Activated CD8-positive, alpha-beta memory T cell treated with anti-CD3 and anti-CD28 coated beads, Interleukin-2, amount 50 U/mL, for 24 hours (primary cell): ENCODE measurements at regions not wholly inside any gene's neighbourhood (a gene's known extent, or its start where the extent isn't known, plus 50 kb on each side); places are given as distances from the start of the nearest gene placed in this dataset.
"Not testable (repeated sequence)": the region's sequence is repeated elsewhere in the genome, so short reads cannot be mapped to it uniquely, and the experiment has no call there.

Experiments
- DNase-seq: peaks from one replicate; pipeline ENCODE4 v3.0.0-alpha.2; 2020; ENCODE audit errors: extremely low read depth

DNA sequence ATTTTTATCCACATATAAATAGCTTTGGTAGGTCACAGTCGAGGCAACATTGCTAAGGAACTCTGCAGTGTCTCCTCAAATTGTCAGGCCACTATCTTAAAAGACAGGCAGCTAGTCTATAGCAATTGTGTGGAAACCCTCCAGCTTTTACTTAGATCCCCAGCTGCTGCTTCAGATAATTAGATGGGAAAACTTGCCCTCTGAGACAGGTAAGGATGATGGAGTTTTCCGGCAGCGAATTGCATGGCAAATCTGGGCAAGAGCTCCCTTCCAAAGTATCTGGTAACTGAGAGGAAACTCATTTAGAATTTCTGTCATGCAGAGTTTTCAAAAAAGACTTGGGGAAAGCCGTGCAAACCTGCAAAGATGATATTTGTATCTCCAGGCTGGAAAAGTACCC lies 886.2 kb downstream of the UQCRFS1 start:
- no peak for DNase-seq

DNA sequence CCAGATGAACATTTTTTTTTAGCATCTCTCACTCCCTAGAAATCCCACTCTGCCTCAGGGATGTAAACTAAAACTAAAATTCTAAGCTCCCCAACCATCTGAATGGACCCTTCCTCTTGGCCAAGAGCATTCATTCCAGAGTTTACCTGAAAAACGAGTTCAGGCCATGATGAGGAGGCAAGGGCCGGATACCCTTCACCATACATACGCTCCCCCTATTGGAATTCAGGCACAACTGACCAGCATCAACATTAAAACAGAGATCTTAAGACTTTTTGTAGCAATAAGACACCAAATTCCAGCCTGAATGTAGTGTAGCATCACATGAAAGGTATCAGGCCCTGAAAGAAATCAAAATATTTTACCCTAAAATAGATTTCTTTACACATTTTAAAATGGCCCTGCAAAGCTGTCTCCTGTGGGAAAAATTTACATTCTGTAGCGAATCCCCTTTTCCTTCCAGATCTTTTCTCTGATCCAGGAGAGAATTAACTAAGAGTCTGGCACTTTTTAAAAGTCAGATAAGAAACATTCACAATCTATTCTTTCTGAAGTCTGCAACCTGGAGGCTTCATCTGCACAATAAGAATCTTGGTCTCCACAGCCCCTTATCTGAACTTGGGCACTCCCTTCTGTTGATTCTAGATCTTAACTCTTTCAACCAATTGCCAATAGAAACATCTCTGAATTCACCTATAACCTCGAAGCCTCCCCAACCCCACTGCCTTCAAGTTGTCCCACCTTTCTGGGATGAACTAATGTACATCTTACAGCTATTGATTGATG lies 888.5 kb downstream of the UQCRFS1 start:
- no peak for DNase-seq

DNA sequence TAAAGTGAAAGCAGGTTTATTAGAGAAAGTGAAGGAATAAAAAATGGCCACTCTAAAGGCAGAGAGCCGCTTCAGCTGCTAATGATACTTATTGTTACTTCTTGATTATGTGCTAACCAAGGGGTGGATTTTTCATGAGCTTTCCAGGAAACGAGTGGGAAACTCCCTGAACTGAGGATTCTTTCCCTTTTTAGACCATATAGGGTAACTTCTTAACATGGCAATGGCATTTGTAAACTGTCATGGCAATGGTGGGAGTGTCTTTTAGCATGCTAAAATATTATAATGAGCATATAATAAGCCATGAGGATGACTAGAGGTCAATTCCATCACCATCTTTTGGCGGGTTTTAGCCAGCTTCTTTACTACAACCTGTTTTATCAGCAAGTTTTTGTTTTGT lies 890.0 kb downstream of the UQCRFS1 start:
- DNase-seq, result no peak

DNA sequence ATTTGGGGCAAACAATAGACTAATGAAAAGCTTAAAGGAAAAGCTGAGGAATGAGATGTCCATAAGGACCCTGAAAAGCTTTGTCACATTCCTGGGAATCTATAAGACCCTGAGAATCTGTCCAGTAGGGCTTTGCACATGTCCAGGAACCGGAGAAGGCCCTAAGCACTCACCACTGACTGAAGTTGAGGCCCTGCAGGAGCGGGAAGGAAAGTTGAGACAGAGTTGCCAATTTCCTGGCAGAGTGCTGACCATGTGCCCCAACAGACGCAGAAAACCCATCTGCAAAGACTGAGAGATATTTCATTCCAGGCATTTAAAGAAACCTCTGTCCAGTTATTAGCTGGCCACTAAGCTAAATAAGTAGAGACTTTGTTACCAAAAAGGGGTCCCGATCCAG lies 890.5 kb downstream of the UQCRFS1 start:
- no peak for DNase-seq

DNA sequence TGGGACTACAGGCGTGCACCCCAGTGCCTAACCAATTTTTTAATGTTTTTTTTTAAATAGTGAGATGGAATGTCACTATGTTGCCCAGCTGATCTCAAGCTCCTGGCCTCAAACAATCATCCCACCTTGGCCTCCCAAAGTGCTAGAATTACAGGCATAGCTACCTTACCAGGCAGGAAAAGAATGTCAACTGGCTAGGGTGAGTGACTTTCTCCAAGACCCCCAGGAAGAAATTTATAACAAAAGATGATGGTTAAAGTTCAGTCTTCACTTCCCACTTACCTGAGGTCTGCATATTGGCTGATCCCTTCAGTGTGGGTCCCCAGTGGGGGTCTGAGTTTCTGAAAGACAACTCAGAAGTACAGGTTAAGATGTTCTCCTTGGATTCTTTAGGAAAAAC lies 893.0 kb downstream of the UQCRFS1 start:
- DNase-seq, result no peak

DNA sequence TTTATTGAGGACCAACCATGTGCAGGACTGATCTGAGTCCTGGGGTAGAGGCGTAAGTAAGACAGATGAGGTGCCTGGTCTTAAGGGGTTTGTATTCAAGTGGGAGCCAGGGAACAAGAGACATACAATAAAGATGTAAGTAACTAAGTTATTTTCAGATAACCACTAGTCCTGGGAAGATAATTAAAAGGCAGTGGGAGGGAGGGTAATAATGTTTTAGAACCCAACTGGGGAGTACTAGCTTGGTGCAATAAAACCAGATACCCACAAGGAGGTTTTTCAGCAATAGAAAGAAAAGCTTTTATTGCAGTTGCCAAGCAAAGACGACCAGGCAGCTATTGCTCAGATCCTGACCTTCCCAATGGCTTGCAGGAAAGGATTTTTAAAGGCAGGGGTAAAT lies 893.7 kb downstream of the UQCRFS1 start:
- DNase-seq, result no peak

DNA sequence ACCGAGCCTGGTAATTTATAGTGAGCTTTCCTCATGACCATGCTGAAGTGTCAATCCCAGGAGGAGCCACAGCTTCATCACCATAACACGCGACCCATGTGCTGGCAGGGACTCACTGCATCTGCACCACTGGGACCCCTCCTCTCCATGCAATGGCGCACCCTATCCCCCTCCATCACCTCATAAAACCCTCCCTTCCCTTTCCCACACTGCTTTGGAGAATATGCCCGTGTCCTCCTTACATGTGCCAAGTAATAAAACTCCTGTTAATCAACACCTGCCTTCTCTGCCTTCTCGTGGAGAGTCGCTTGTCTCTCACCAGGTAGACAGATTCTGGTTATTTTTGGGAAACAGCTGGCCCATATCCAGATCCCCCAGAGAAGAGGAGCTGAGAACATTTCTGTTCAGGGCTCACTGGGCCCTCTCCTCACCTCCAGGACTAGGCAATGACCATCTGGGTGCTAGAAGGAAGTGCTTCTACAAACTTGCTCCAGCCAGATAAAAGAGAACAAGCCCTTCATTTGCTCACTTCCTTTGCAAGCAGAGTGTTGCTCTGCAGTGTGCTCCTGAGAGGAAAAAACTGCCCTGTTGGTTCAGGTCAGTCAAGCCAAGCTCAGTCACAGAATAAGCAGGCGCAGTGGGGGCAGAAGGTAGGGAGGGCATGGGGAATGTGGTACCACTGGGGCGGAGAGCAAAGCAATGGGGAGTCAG lies 894.3 kb downstream of the UQCRFS1 start:
- DNase-seq, result no peak

DNA sequence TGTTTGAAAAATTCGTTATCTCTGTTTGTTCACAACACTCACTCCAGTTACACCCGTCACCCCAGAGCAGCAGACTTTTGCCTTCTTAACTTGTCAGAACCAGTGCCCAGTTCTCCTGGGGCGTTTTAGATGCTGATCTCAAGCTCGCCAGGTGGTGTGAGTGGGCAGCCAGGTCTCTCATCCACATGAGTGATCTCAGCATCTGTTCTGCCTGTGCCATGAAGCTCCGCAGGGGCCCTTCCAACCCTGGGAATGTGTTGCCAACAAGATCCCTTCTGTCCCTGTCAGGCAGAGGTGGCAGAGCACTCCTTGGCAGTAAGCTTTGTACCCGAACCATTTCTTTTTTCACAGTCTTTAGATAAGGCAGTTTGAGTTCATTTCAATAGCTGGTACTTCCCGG lies 896.5 kb downstream of the UQCRFS1 start:
- DNase-seq, result no peak

DNA sequence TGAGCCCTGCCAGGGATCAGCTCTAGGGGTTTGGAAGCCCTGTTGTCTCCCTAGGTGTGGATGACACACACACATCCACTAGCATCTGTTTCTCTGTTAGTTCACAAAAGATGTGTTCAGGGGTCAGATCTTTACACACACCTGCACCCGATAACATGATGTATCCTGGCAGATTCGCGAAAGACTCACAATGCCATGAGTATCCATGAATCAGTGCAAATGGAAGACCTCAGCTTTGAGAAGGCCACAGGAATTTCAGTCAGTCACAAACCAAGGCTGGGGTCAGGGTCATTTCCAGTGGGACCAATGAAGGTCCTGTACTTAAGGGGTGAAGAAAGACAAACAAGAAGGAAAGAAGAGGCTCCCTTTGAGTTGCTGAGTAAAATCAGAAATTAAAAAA lies 898.2 kb downstream of the UQCRFS1 start:
- DNase-seq, result no peak

DNA sequence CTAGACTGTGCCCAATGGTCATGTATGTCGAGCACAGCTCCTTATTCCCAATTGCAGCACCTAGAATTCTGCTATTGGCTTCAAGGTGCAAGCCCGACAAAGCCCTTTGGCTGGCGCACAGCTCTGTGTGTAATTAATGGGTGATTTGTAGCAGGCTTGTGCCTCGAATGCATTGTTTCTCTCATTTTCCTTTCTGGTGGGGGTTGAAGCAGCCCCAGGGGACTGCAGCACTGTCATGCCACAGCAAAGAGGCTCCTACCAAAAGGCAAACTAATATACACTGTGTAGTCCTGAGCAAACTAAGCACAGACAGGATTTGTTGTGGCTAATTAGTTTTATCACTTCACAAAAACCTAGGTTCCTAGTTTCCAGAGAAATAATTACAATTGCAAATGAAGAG lies 898.7 kb downstream of the UQCRFS1 start:
- DNase-seq, result no peak

DNA sequence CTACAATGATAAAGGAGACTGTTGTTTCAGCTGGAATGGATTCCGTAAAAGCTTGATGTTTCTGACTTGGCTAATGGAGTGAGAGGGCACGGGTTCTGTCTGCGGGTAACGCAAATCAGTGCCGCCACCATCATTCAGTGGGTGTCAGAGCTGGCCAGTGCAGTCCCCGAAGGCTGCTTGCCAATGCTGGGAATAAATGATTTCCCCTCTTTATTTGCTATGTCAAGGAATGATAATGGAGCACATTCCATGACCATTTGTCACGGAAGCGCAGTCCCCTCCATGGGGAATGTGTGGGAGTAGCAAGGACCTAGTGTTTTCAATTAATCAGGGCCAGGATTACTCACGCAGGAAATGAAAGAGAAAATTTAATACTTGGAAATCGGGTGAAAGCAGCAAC lies 899.3 kb downstream of the UQCRFS1 start:
- no peak for DNase-seq

DNA sequence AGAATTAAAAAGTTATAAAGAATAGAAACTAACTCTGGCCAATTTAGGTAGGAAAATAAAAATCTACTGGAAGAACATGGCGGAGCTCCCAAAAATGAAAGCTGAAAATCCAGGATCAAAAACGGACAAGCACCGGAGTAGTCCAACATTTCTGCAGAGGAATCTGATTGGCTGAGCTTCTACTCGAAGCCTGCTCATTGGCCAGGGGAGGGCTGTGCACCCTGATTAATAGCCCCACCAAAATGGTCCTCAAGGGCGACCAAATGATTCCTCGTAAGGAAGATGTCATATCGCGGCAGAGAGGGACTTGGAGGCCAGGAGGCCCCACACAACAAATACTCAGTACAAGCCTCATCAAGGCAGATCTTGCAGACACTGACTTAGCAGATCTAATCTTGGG lies 900.7 kb downstream of the UQCRFS1 start:
- no peak for DNase-seq

DNA sequence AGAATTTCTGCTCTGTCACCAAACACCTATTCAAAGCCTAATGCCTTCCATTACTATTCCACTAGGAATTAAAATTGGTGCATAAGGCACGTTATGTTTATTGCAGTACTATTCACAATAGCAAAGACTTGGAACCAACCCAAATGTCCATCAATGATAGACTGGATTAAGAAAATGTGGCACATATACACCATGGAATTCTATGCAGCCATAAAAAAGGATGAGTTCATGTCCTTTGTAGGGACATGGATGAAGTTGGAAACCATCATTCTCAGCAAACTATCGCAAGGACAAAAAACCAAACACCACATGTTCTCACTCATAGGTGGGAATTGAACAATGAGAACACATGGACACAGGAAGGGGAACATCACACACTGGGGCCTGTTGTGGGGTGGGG lies 902.1 kb downstream of the UQCRFS1 start:
- not testable (repeated sequence) for DNase-seq

DNA sequence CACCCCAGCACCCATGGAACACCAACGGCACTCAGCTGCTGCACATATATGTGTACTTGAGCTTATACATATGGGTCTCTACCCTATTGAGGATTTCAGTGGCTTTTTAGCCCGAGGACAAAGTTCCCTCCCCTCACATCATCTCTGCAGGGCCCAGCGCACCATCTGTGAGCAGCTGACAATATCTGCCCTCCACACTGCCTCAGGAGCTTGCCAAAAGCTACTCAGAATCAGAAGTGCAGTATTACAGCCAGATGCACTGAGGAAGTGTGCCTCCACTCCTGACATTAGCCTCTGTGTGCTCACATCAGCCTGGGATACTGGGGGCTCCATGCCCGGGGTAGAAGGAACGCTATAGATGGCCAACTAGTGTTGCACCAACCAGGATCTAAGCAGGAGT lies 903.9 kb downstream of the UQCRFS1 start:
- DNase-seq, result no peak

DNA sequence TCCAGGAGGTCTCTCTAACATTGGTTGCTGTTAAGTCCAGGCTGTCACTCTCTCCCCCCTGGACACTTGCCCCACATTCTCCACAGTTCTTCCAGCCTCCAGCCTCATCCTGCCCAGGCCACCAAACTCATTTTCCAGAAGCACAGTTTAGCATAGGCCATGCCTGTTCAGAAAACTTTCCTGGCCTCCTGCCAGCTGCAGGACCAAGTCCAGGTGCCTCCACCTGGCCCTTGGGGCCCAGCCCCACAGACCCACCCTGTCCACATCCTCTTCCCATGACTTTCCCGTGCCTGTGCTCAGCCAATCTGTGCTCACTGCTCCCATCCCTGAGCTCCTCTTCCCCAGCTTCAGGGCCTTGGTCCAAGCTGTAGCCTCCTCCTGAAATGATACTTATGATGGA lies 905.0 kb downstream of the UQCRFS1 start:
- DNase-seq, result no peak

DNA sequence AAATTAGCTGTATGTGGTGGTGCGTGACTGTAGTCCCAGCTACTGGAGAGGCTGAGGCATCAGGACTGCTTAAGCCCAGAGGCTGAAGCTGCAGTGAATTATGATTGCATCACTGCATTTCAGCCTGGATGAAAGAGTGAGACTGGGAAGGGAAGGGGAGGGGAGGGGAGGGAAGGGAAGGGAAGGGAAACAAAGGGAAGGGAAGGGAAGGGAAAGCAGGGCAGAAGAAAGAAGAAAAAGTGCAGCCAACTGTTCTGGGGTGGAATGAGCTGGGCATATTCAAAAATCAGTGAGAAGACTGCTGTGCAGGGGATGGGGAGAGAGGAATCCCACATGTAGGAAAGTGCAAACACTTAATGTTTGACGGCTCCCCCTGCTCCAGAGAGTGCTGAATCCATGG lies 905.5 kb downstream of the UQCRFS1 start:
- no peak for DNase-seq

DNA sequence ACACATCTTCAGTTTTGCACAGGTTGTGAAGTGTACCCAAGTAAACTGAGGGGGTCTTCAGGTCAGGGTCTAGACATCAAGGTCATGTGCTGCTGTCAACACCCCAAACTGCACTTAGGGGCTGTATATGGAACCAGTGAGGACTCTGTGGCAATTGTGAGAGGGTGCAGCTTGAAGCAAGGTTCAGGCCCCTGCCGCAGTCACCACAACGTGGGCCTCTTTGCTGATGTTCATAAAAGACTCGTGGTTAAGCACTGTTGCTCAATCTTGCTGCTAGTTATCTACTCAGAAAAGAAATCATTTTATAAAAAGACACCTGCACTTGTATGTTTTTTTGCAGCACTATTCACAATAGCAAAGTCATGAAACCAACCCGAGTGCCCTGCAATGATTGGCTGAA lies 907.4 kb downstream of the UQCRFS1 start:
- no peak for DNase-seq

DNA sequence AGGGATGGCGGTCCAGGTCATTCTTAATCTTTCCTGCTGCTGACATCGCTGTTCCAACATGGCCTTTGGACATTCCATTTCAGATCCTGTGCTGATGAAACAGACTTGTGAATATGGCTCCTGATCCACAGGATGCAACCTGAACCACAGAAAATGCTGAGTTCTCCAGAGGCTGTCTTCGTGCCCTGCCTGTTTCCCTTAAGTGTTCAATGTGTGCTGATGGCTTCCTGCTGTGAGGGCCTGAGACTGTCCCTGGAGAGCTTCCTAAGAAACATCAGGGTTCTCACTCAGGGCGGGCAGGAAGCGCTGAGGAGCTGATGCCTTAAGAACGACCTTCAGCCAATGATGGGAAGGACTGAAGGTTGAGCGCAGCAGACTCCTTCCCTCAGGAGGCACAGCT lies 909.4 kb downstream of the UQCRFS1 start:
- no peak for DNase-seq

DNA sequence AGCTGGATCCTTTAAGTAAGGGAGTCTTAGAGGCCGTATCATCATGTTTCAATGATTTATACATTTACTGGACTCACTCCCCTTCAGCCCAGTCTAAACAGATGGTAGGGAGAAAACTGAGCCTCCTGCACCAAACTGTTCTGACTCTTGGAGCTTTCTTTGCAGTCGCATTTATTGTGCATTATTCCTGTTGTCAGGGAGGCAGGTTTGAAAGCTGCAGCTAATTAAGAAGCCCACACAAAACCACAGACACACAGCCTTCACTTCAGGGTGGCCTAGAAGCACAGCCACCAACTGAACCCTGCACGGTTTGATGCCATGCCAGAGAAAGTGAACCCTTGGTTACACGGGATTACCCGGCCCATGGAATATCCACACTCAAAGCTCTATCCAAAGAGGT lies 911.0 kb downstream of the UQCRFS1 start:
- no peak for DNase-seq

DNA sequence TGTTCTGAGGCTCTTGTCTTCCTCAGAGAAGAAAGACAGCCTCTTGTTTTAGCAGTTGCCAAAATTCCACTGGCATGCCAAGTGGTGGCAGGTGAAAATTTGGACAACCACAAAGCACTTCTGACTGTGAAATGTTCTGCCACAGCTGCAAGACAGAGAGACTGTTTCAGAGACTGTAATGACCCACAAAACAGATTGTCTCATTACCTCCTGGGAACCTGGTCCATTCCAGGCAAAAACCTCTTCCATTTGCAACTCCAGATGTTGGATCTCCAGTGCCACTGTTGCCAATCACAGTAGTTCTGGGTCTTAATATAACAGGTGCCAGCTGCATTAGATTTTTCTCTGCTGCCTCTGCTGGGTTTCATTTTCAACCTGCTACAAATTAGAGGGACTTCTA lies 911.5 kb downstream of the UQCRFS1 start:
- no peak for DNase-seq

DNA sequence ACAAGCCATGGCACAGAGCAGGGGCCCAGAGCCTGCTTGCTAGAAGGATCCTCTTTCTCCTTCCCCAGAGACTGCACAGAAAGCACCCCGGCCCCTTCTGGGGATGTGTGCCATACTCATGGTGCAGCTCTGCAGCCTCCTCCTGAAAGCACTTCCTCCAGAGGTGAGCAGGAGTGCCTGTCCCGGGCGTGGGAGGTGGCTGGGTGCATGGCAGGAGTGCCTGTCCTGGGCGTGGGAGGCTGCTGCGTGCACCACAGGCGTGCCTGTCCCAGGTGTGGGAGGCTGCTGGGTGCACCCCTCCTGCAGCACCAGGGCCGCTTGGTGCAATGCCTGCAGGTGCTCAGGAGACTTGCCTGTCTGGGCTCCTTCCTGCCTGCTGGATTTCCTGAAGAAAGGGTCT lies 913.3 kb downstream of the UQCRFS1 start:
- DNase-seq, result no peak

DNA sequence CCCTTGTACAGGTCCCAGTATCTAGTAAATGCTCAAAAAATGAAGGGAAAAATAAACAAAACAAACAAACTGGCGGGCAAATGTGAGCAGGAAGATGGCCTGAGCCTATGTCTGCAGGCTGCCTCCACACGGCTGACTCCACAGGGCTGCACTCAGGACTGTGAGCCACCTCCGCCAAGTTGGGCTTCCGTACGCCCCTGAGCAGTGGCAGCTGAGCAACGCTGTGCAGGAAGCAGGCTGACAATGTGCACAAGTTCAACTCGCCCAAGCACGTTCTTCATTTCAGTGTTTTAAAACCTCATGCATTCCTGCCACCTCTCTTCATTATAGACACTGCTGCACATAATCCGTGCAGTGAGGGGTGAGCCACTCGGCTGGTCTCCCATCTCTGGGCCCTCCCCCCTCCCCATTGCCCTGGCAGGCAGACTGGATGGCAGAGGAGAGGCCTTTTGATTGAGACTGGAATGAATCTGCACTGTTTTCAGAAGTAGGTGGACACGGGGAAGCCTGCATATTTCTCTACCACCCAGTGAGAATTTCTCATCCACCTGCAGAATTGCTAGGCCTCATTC lies 915.3 kb downstream of the UQCRFS1 start:
- no peak for DNase-seq

DNA sequence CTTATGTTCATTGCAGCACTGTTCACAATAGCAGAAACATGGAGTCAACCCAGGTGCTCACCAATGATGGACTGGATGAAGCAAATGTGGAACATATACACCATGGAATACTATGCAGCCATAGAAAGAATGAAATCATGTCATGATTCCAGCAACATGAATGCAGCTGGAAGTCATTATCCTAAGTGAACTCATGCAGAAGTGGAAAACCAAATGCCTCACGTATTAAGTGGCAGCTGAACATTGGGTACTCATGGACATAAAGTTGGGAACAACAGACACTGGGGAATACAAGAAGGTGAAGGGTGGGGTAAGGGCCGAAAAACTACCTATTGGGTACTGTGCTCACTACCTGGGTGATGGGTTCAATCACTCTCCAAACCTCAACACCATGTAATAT lies 915.9 kb downstream of the UQCRFS1 start:
- no peak for DNase-seq
